ENCODE measurements at regions not wholly inside any gene's neighbourhood (a gene's known extent, or its start where the extent isn't known, plus 50 kb on each side); places are given as distances from the start of the nearest gene placed in this dataset.

DNA sequence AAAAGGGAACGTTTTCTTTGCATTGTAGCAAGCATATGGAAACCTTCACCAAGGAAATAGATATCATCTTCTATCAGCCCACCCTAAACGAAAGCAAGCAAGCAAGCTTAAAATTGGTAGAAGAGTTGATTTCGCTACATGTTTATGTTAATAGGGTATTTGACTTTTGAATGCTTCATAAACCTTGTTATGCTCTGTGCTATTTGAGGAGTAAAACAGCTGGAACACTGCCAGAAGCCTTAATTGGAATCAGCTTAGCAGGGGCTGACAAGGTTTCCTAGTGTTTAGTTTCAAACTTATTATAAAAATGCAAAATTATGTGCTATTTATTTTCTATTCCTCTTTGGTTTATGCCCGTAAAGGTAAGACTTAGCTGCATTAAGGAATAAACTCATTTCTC, 70.6 kb upstream of the LINC00305 start:
- Histone ChIP-seq H2AFZ (peak overlapping the region; percentile 22), H3K9me3 (ENCODE audit: low read depth) (no peaks in the 10 kb centered on the region), H3K4me2 (peak overlapping the region; percentile 26), H4K20me1 (ENCODE audit: insufficient read depth, poor library complexity, severe bottlenecking) (no peaks in the 10 kb centered on the region), H3K4me3 (no peak overlapping the region), H3K9me2 (replicated peaks; ENCODE audit: insufficient read depth) (no peaks in the 10 kb centered on the region), H3K36me3 (replicated peaks; ENCODE audit: insufficient read depth, low read depth) (no peaks in the 10 kb centered on the region), H3K79me2 (no peaks in the 10 kb centered on the region), H3K27ac (no peak overlapping the region), H3K4me1 (ENCODE audit: insufficient read depth) (peaks cover 4% of the 10 kb centered on the region), H3K27me3 (no peaks in the 10 kb centered on the region)
- TF ChIP-seq, protein P1, sequence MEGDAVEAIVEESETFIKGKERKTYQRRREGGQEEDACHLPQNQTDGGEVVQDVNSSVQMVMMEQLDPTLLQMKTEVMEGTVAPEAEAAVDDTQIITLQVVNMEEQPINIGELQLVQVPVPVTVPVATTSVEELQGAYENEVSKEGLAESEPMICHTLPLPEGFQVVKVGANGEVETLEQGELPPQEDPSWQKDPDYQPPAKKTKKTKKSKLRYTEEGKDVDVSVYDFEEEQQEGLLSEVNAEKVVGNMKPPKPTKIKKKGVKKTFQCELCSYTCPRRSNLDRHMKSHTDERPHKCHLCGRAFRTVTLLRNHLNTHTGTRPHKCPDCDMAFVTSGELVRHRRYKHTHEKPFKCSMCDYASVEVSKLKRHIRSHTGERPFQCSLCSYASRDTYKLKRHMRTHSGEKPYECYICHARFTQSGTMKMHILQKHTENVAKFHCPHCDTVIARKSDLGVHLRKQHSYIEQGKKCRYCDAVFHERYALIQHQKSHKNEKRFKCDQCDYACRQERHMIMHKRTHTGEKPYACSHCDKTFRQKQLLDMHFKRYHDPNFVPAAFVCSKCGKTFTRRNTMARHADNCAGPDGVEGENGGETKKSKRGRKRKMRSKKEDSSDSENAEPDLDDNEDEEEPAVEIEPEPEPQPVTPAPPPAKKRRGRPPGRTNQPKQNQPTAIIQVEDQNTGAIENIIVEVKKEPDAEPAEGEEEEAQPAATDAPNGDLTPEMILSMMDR (IDR thresholded peaks at IDR 0.05; ENCODE audit: poor library complexity), result no peak
- no peak for TF ChIP-seq EZH2phosphoT487 (IDR thresholded peaks at IDR 0.05; ENCODE audit: low read depth, severe bottlenecking, unreplicated experiment)
- TF ChIP-seq EZH2 (IDR thresholded peaks at IDR 0.05; ENCODE audit: borderline replicate concordance), result no peak
- WGBS (ENCODE audit: low lambda C conversion rate, missing lambda C conversion rate), result 62% methylated on average over 4 of the region's 4 CpGs
- DNase-seq (ENCODE audit: low spot score), result no peak

- no peak overlapping the region for H3K27ac ChIP-seq
- no peaks in the 10 kb centered on the region for H4K20me1 ChIP-seq (ENCODE audit: insufficient read depth, poor library complexity, severe bottlenecking)
- TF ChIP-seq, protein P1 (IDR thresholded peaks at IDR 0.05; ENCODE audit: poor library complexity), result no peak
- TF ChIP-seq EZH2 (IDR thresholded peaks at IDR 0.05; ENCODE audit: borderline replicate concordance) (no peak), EZH2phosphoT487 (IDR thresholded peaks at IDR 0.05; ENCODE audit: low read depth, severe bottlenecking, unreplicated experiment) (no peak)
- H3K79me2 ChIP-seq, result no peaks in the 10 kb centered on the region
- H3K9me3 ChIP-seq (ENCODE audit: low read depth), result no peaks in the 10 kb centered on the region
- no peaks in the 10 kb centered on the region for H3K9me2 ChIP-seq (replicated peaks; ENCODE audit: insufficient read depth)
- no peak overlapping the region for H3K4me2 ChIP-seq
- H2AFZ ChIP-seq, result no peak overlapping the region
- H3K4me1 ChIP-seq (ENCODE audit: insufficient read depth), result no peaks in the 10 kb centered on the region
- H3K36me3 ChIP-seq (replicated peaks; ENCODE audit: insufficient read depth, low read depth), result no peaks in the 10 kb centered on the region
- WGBS (ENCODE audit: low lambda C conversion rate, missing lambda C conversion rate), result 68% methylated on average over 5 of the region's 5 CpGs
- no peak overlapping the region for H3K4me3 ChIP-seq
- no peaks in the 10 kb centered on the region for H3K27me3 ChIP-seq
- no peak for DNase-seq (ENCODE audit: low spot score)
Measured at GRCh38 chr18:64210401-64210949, 61.6 kb upstream of the LINC00305 start.

DNA sequence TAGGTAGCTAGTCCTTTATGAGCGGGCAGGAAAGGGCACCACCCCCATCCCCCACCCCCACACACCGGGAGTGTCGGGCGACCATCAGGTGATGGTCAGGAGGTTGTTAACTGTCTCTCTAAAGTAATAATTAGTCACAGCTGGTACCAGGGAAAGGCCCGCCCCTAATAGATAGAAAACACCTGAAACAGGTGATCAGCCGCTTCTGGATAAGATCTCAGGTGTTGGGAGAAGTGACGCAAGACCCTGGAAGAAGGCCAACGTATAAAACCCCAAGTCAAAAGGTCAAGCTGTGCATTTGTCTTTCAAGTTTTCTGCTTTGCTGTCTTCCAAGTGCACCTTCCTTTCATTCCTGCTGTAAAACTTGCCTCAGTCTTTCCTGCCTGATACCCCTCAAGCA, 59.6 kb upstream of the LINC00305 start:
- TF ChIP-seq, protein P1 (IDR thresholded peaks at IDR 0.05; ENCODE audit: poor library complexity), result no peak
- TF ChIP-seq EZH2phosphoT487 (IDR thresholded peaks at IDR 0.05; ENCODE audit: low read depth, severe bottlenecking, unreplicated experiment), result no peak
- TF ChIP-seq EZH2 (IDR thresholded peaks at IDR 0.05; ENCODE audit: borderline replicate concordance), result no peak
- DNase-seq (ENCODE audit: low spot score), result no peak
- Histone ChIP-seq H3K9me3 (ENCODE audit: low read depth) (no peaks in the 10 kb centered on the region), H2AFZ (no peak overlapping the region), H3K27me3 (no peaks in the 10 kb centered on the region), H3K79me2 (no peaks in the 10 kb centered on the region), H3K27ac (no peak overlapping the region), H3K36me3 (replicated peaks; ENCODE audit: insufficient read depth, low read depth) (no peaks in the 10 kb centered on the region), H3K9me2 (replicated peaks; ENCODE audit: insufficient read depth) (no peaks in the 10 kb centered on the region), H4K20me1 (ENCODE audit: insufficient read depth, poor library complexity, severe bottlenecking) (no peaks in the 10 kb centered on the region), H3K4me3 (no peak overlapping the region), H3K4me2 (no peak overlapping the region), H3K4me1 (ENCODE audit: insufficient read depth) (no peaks in the 10 kb centered on the region)
- WGBS (ENCODE audit: low lambda C conversion rate, missing lambda C conversion rate), result 70% methylated on average over 8 of the region's 8 CpGs

DNA sequence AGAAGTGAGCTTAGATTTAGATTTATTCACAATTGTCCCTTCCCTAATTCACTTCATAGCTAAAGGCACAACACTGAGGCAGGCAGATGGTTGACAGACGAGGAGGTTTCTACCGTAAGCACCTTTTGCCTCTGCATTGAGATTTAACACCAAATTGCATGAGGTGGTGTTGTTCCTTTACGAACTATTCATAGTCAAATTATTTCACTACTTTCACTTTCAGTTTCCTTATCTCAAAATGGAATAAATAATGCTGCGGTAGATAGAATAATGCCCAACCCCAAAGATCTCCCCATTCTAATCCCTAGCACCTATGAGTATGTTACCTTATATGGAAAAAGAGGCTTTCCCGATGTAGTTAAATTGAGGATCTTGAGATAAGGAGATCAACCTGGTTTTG, 58.9 kb upstream of the LINC00305 start:
- Histone ChIP-seq H4K20me1 (ENCODE audit: insufficient read depth, poor library complexity, severe bottlenecking) (no peaks in the 10 kb centered on the region), H3K36me3 (replicated peaks; ENCODE audit: insufficient read depth, low read depth) (no peaks in the 10 kb centered on the region), H3K4me3 (no peak overlapping the region), H3K4me1 (ENCODE audit: insufficient read depth) (no peaks in the 10 kb centered on the region), H3K27me3 (no peaks in the 10 kb centered on the region), H3K9me2 (replicated peaks; ENCODE audit: insufficient read depth) (no peaks in the 10 kb centered on the region), H3K79me2 (no peaks in the 10 kb centered on the region), H2AFZ (no peak overlapping the region), H3K4me2 (no peak overlapping the region), H3K9me3 (ENCODE audit: low read depth) (no peaks in the 10 kb centered on the region), H3K27ac (no peak overlapping the region)
- WGBS (ENCODE audit: low lambda C conversion rate, missing lambda C conversion rate), result 82% methylated on average over 5 of the region's 5 CpGs
- TF ChIP-seq EZH2phosphoT487 (IDR thresholded peaks at IDR 0.05; ENCODE audit: low read depth, severe bottlenecking, unreplicated experiment) (no peak), EZH2 (IDR thresholded peaks at IDR 0.05; ENCODE audit: borderline replicate concordance) (no peak)
- TF ChIP-seq, protein P1 (IDR thresholded peaks at IDR 0.05; ENCODE audit: poor library complexity), result no peak
- DNase-seq (ENCODE audit: low spot score), result no peak

Data from hepatocyte (in vitro differentiated cells).